Activated T-cell treated with anti-CD3 and anti-CD28 coated beads for 24 hours (primary cell): ENCODE measurements at regions not wholly inside any gene's neighbourhood (a gene's known extent, or its start where the extent isn't known, plus 50 kb on each side); places are given as distances from the start of the nearest gene placed in this dataset.

Source experiments
- DNase-seq: peaks from one replicate; pipeline ENCODE4 v3.0.0-alpha.2; 2020; ENCODE audit warnings: low read depth

- DNase-seq = no peak
Measured at GRCh38 chr11:129266536-129266935, 74.4 kb upstream of the ARHGAP32 start.

GRCh38 chr11:129265125-129265788, 73.1 kb upstream of the ARHGAP32 start:
- DNase-seq = no peak

GRCh38 chr11:129264114-129264513, 72.0 kb upstream of the ARHGAP32 start:
- no peak for DNase-seq

- DNase-seq = no peak
Measured at GRCh38 chr11:129260750-129261149, 68.6 kb upstream of the ARHGAP32 start.

- no peak for DNase-seq
Measured at GRCh38 chr11:129259931-129260348, 67.8 kb upstream of the ARHGAP32 start.

GRCh38 chr11:129258205-129258604, 66.1 kb upstream of the ARHGAP32 start:
- DNase-seq = no peak

- no peak for DNase-seq
Measured at GRCh38 chr11:129257512-129257911, 65.4 kb upstream of the ARHGAP32 start.

GRCh38 chr11:129252621-129253020, 60.5 kb upstream of the ARHGAP32 start:
- no peak for DNase-seq

- no peak for DNase-seq
Measured at GRCh38 chr11:129251067-129251466, 58.9 kb upstream of the ARHGAP32 start.

- DNase-seq = no peak
Measured at GRCh38 chr11:129249923-129250322, 57.8 kb upstream of the ARHGAP32 start.

GRCh38 chr11:129249351-129249750, 57.2 kb upstream of the ARHGAP32 start:
- no peak for DNase-seq

- no peak for DNase-seq
Measured at GRCh38 chr11:129248618-129249017, 56.5 kb upstream of the ARHGAP32 start.

- DNase-seq = no peak
Measured at GRCh38 chr11:129247135-129247534, 55.0 kb upstream of the ARHGAP32 start.

GRCh38 chr11:129242855-129243254, 50.7 kb upstream of the ARHGAP32 start:
- DNase-seq = no peak
